Neural crest cell (in vitro differentiated cells): ENCODE measurements at regions not wholly inside any gene's neighbourhood (a gene's known extent, or its start where the extent isn't known, plus 50 kb on each side); places are given as distances from the start of the nearest gene placed in this dataset.

ENCODE experiments used
- DNase-seq: peaks from one replicate; pipeline ENCODE4 v3.0.0; 2021; ENCODE audit warnings: low read depth, mixed read lengths, low spot score
- H3K27ac Mint-ChIP-seq: one replicate; pipeline ENCODE4 v1.8.0; 2021; ENCODE audit warnings: mild to moderate bottlenecking, mixed read lengths; ENCODE audit not compliant: unreplicated experiment
- H3K27me3 Mint-ChIP-seq: 2 replicates; pipeline ENCODE4 v1.8.0; 2021; ENCODE audit warnings: low read depth, mild to moderate bottlenecking, mixed read lengths
- H3K36me3 Mint-ChIP-seq: 2 replicates; pipeline ENCODE4 v1.8.0; 2021; ENCODE audit warnings: low read depth, mild to moderate bottlenecking, mixed read lengths
- H3K4me1 Mint-ChIP-seq: 2 replicates; pipeline ENCODE4 v1.8.0; 2021; ENCODE audit warnings: mixed read lengths
- H3K4me3 Mint-ChIP-seq: one replicate; pipeline ENCODE4 v1.8.0; 2021; ENCODE audit warnings: mild to moderate bottlenecking, mixed read lengths
- H3K9me3 Mint-ChIP-seq: 2 replicates; pipeline ENCODE4 v1.8.0; 2021; ENCODE audit warnings: mixed read lengths
- TF ChIP-seq, protein P1 (sequence below): fragments of 200-600 bp; sonication (generic); conservative IDR thresholded peaks from 2 replicates; pipeline ENCODE4 v1.5.0; 2021; ENCODE audit warnings: antibody characterized with exemption, mild to moderate bottlenecking

- TF ChIP-seq, protein P1, sequence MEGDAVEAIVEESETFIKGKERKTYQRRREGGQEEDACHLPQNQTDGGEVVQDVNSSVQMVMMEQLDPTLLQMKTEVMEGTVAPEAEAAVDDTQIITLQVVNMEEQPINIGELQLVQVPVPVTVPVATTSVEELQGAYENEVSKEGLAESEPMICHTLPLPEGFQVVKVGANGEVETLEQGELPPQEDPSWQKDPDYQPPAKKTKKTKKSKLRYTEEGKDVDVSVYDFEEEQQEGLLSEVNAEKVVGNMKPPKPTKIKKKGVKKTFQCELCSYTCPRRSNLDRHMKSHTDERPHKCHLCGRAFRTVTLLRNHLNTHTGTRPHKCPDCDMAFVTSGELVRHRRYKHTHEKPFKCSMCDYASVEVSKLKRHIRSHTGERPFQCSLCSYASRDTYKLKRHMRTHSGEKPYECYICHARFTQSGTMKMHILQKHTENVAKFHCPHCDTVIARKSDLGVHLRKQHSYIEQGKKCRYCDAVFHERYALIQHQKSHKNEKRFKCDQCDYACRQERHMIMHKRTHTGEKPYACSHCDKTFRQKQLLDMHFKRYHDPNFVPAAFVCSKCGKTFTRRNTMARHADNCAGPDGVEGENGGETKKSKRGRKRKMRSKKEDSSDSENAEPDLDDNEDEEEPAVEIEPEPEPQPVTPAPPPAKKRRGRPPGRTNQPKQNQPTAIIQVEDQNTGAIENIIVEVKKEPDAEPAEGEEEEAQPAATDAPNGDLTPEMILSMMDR = no peak
- Mint-ChIP-seq H3K36me3 (no peaks in the 10 kb centered on the region), H3K27me3 (no peaks in the 10 kb centered on the region), H3K4me1 (peaks cover 7% of the 10 kb centered on the region), H3K9me3 (no peaks in the 10 kb centered on the region), H3K4me3 (no peak overlapping the region), H3K27ac (no peak overlapping the region)
- no peak for DNase-seq
Observed at GRCh38 chr4:35933901-35934300, 310.4 kb downstream of the ARAP2 start.

- Mint-ChIP-seq H3K27ac (no peak overlapping the region), H3K36me3 (no peaks in the 10 kb centered on the region), H3K27me3 (no peaks in the 10 kb centered on the region), H3K9me3 (no peaks in the 10 kb centered on the region), H3K4me1 (peaks cover 7% of the 10 kb centered on the region), H3K4me3 (no peak overlapping the region)
- TF ChIP-seq, protein P1 = peak; percentile 84
- DNase-seq = no peak
Observed at GRCh38 chr4:35934320-35934981, 309.9 kb downstream of the ARAP2 start.

GRCh38 chr4:35938936-35939335 lies 305.4 kb downstream of the ARAP2 start:
- no peak for DNase-seq
- peaks cover 5% of the 10 kb centered on the region for H3K4me1 Mint-ChIP-seq
- H3K36me3 Mint-ChIP-seq = no peaks in the 10 kb centered on the region
- H3K4me3 Mint-ChIP-seq = no peak overlapping the region
- no peaks in the 10 kb centered on the region for H3K27me3 Mint-ChIP-seq
- H3K9me3 Mint-ChIP-seq = no peaks in the 10 kb centered on the region
- TF ChIP-seq, protein P1 = no peak
- no peak overlapping the region for H3K27ac Mint-ChIP-seq

GRCh38 chr4:35939751-35940150 lies 304.6 kb downstream of the ARAP2 start:
- Mint-ChIP-seq H3K27me3 (no peaks in the 10 kb centered on the region), H3K9me3 (no peaks in the 10 kb centered on the region), H3K36me3 (no peaks in the 10 kb centered on the region), H3K27ac (no peak overlapping the region), H3K4me1 (no peaks in the 10 kb centered on the region), H3K4me3 (no peak overlapping the region)
- TF ChIP-seq, protein P1 = no peak
- DNase-seq = no peak

DNA sequence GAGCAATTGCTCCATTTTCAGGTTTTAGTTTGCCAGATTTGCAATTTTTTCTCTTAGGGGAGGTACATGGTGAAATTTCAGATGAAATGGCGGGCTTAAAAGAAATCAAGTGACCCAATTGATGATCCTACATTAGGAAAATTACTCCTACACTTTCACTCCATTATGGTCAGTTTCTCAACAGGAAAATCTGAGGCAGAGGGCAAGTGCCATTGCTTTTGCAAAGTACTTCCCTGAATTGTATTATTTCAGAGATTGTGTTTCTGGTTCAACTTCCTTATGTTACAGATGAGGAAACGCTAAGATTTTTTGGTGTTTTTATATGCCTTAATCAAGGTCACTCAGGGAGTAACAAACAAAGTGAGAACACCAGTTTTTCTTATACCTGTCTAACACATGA lies 302.2 kb downstream of the ARAP2 start:
- Mint-ChIP-seq H3K27ac (no peak overlapping the region), H3K36me3 (no peaks in the 10 kb centered on the region), H3K4me3 (no peak overlapping the region), H3K9me3 (no peaks in the 10 kb centered on the region), H3K27me3 (no peaks in the 10 kb centered on the region), H3K4me1 (no peaks in the 10 kb centered on the region)
- TF ChIP-seq, protein P1 = no peak
- DNase-seq = no peak
